Cardiac fibroblast (primary cell): ENCODE measurements at regions not wholly inside any gene's neighbourhood (a gene's known extent, or its start where the extent isn't known, plus 50 kb on each side); places are given as distances from the start of the nearest gene placed in this dataset.

Source experiments
- DNase-seq, 2 donors: peaks; one replicate each; pipeline versions ENCODE4 v3.0.0 to v3.0.0-alpha.2; 2010; ENCODE audit warnings: low read depth in 2 of 2
- H3K4me3 ChIP-seq, 2 donors: replicated peaks in 1 of 2; 1 replicate in 1 of 2; 2 replicates in 1 of 2; pipeline ENCODE4 v1.5.1; 2011; ENCODE audit warnings: low read depth in 2 of 2, low read length in 2 of 2, mild to moderate bottlenecking in 2 of 2, moderate library complexity in 1 of 2
- CTCF ChIP-seq: IDR thresholded peaks from one replicate; pipeline ENCODE4 v1.5.1; 2011; ENCODE audit warnings: low read depth, mild to moderate bottlenecking, low read length, inconsistent platforms

DNA sequence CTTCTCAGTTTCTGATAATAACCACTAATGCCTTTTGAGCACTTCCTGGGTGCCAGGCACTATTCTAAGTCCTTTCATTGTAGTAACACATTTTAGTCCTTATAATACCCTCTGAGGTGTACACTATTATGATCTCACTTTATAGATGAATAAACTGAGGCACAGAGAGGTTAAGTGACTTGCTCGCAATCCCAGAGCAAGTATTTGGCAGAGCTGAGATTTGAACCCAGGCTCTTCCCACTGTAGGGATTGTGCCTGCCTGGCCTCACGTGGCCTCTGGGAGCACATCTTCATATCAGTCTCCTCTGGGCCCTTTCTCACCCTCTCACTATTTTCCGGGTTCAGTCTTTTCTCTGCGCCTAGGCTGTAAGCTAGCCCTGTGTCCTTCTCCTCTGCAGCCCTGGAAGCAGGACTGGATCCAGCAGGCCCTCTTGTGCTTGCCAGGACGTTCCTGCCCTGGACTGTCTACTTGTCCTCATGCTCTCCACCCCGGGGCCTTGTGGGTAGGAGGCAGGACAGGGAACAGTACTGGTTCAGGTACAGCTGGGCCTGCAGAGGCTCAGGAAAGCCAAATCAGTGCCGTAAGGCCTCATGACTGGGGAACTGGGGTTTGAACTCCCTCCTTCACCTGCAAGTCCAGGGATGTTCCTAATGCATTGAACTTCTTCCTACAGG lies 139.6 kb downstream of the VEGFA start:
- no peak overlapping the region for H3K4me3 ChIP-seq
- no peak for DNase-seq
- no peak for TF ChIP-seq CTCF

GRCh38 chr6:43907789-43908472 lies 137.9 kb downstream of the VEGFA start:
- no peak for DNase-seq
- no peak for TF ChIP-seq CTCF

GRCh38 chr6:43907312-43907711 lies 137.3 kb downstream of the VEGFA start:
- H3K4me3 ChIP-seq, result no peak overlapping the region
- no peak for DNase-seq
- TF ChIP-seq CTCF, result no peak

More at GRCh38 chr6:43907789-43908472, 137.9 kb downstream of the VEGFA start:
- H3K4me3 ChIP-seq, result no peak overlapping the region

DNA sequence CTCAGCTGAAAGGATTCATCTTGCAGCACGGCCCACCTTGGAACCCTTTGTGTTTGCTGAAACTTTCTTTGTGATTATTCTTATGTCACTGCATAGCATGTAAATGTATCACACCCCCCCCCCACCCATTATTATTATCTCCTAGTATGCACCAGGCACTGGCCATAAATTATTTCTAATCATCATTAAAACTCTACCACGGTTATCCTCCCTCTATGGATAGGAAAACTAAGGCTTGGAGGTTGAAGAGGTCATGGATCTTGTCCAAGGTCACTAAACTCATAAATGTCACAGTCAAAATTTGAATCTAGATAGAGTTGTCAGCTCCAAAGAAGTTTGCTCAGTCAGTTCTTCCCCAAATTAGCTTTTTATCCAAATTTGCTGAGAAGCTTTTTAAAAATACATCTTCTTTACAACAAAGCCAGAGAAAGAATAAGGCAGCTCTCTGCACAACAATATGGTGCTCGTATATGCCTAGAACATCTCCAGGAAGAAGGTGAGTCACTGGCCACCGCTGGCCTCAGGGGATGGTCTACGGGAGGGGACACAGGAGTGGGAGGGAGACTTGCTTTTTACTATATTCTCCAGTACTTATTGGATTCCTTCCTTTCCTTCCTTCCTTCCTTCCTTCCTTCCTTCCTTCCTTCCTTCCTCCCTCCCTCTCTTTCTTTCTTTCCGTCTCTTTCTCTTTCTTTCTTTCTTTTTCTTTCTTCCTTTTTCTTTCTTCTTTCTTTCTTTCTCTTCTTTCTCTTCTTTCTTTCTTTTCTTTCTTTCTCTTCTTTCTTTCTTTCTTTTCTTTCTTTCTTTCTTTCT lies 134.5 kb downstream of the VEGFA start:
- no peak overlapping the region for H3K4me3 ChIP-seq
- peak in 1 of 2 donors; percentile 47 for DNase-seq
- TF ChIP-seq CTCF, result no peak

DNA sequence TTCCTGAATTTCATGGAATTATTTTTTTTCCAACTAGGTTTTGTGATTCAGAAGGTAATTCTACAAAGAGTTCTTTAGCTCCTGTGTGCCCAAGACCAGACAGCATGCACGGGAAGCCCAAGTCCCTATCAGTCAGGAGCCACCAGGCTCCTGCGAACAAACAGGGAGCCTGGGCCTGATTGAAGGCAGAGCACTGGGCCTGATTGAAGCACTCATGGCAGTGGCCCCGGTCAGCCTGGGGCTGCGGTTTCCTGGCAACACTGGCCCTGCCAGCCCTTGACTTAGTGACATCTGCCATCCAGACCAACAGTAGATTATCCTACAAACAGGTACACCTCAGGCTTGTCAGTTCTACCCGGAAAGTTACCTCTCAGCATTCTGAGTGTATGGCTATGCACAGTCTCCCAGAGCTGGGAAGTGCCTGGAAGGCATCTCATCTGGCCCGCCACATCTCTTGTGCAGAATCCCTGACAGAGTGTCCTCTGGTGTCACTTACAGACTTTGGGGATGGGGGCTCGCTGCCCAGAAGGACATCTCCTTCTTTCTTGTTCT lies 133.8 kb downstream of the VEGFA start:
- DNase-seq, result no peak
- no peak for TF ChIP-seq CTCF
- no peak overlapping the region for H3K4me3 ChIP-seq

DNA sequence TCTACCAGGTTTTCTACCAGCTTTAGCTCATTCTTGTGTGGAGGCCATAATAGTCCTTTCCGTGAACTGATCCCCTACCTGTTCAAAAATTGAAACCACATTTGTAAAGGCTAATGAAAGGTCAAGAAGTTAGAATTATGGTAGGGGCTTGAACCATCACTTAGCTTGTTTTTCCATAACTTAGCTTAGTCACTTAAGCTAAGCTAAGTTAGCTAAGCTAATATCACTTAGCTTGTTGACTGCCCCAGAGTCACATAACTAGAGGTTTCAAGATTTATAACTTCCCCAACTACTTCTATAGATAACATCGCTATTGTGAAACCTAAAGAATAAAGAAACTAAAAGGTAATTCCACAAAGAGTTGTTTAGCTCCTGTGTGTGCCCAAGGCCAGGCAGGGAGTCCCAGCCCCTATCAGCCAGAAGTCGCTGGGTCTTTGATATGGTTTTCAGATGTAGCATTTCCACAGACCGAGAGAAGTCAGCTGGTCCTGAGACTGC lies 131.8 kb downstream of the VEGFA start:
- TF ChIP-seq CTCF, result no peak
- H3K4me3 ChIP-seq, result no peak overlapping the region
- no peak for DNase-seq
